ENCODE measurements at regions not wholly inside any gene's neighbourhood (a gene's known extent, or its start where the extent isn't known, plus 50 kb on each side); places are given as distances from the start of the nearest gene placed in this dataset.

DNA sequence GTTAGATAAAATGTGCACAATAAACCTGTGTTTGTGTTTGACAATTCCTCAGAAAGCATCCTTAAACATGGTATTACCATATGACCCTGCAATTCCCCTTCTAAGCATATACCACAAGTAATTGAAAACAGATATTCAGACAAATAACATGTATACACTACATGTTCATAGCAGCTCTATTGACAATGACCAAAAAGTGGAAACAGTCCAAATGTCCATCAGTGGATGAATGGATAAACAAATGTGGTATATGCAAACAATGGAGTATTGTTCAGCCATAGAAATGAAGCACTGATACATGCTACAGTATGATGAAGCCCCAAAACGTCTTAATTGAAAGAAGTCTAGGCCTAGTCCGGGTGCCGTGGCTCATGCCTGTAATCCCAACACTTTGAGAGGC lies 280.1 kb downstream of the OTUD1 start:
- TF ChIP-seq CTCF (IDR thresholded peaks at IDR 0.05; ENCODE audit: insufficient read depth, low read depth, low read length): no peak
- no peak overlapping the region for H3K4me3 ChIP-seq (ENCODE audit: low read depth, low read length)
- DNase-seq (ENCODE audit: low read depth): no peak

GRCh38 chr10:23723796-23724195 lies 284.9 kb downstream of the OTUD1 start:
- no peak for DNase-seq (ENCODE audit: low read depth)
- no peak overlapping the region for H3K4me3 ChIP-seq (ENCODE audit: low read depth, low read length)
- TF ChIP-seq CTCF (IDR thresholded peaks at IDR 0.05; ENCODE audit: insufficient read depth, low read depth, low read length): no peak

GRCh38 chr10:23725548-23725947 lies 286.7 kb downstream of the OTUD1 start:
- no peak for DNase-seq (ENCODE audit: low read depth)
- H3K4me3 ChIP-seq (ENCODE audit: low read depth, low read length): no peak overlapping the region
- no peak for TF ChIP-seq CTCF (IDR thresholded peaks at IDR 0.05; ENCODE audit: insufficient read depth, low read depth, low read length)

- DNase-seq (ENCODE audit: low read depth): no peak
- TF ChIP-seq CTCF (IDR thresholded peaks at IDR 0.05; ENCODE audit: insufficient read depth, low read depth, low read length): no peak
- H3K4me3 ChIP-seq (ENCODE audit: low read depth, low read length): no peak overlapping the region
Measured at GRCh38 chr10:23742368-23742767, 303.5 kb downstream of the OTUD1 start.

DNA sequence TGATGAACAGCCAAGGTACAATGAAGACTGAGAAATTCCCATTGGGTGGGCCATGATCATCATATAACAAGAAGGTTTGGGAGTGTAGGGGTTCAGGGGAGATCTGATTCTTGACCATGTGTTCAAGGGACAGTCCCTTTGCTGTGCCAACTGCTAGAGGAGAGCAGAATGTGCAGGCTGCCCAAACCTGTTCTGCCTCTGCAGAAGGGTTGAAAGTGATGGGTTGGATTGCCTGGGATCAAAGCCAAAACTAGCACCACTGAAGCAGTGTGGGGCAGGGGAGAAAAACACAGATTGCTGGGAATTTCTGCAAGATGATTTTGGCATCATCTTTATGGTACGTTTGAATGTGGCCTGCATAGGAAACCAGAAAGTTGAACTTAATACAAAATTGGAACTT lies 303.9 kb downstream of the OTUD1 start:
- no peak for TF ChIP-seq CTCF (IDR thresholded peaks at IDR 0.05; ENCODE audit: insufficient read depth, low read depth, low read length)
- H3K4me3 ChIP-seq (ENCODE audit: low read depth, low read length): no peak overlapping the region
- no peak for DNase-seq (ENCODE audit: low read depth)

DNA sequence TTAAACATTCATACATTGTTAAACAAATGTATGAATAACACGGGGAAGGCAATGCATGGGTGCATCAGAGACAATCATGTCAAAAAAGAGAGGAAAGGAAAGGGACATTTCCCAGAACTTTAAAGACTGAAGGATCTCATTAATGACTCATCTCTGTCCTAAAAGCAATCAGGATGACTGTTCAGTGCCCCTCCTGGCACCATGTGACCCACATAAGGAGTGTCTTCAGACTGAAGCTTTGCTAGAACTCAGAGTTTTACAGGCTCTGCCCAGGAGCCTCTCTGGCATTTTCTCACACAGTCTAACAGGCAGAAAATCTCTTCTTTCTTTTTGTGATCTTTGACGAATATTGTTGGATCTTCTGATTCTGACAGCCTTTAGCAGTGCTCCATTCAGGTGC lies 315.3 kb downstream of the OTUD1 start:
- no peak overlapping the region for H3K4me3 ChIP-seq (ENCODE audit: low read depth, low read length)
- no peak for DNase-seq (ENCODE audit: low read depth)
- TF ChIP-seq CTCF (IDR thresholded peaks at IDR 0.05; ENCODE audit: insufficient read depth, low read depth, low read length): no peak

DNA sequence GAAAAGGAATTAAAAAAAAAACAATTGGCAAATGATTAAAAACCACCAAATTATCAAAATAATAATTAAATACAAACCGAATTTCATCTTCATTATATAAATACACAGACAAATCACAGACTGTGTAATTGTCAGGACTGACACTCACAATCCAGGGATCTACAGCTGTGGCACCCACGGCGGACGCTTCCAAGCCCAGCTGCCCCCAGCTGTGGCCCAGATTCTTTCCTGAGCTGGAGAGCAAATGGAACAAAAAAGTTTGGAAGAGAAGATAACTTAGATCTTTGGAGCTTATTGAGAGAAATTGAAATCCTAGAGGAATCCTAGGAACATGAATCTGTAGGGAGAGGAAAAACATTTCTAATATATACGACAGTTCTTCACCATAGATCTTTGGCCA lies 316.1 kb downstream of the OTUD1 start:
- no peak for DNase-seq (ENCODE audit: low read depth)
- no peak overlapping the region for H3K4me3 ChIP-seq (ENCODE audit: low read depth, low read length)
- no peak for TF ChIP-seq CTCF (IDR thresholded peaks at IDR 0.05; ENCODE audit: insufficient read depth, low read depth, low read length)

Data from fibroblast of villous mesenchyme (primary cell).